SU-DHL-6 (cell line): ENCODE measurements at regions not wholly inside any gene's neighbourhood (a gene's known extent, or its start where the extent isn't known, plus 50 kb on each side); places are given as distances from the start of the nearest gene placed in this dataset.

Experiments used
- EZH2phosphoT487 ChIP-seq: fragments of 200-600 bp; sonication (generic), shearing (Covaris generic); conservative IDR thresholded peaks from 2 replicates; pipeline ENCODE4 v1.6.1; 2018; ENCODE audit warnings: mild to moderate bottlenecking, antibody characterized with exemption, low read length, moderate library complexity, mixed read lengths
- TF ChIP-seq, protein P1 (sequence below): fragments of 200-600 bp; sonication (generic); IDR thresholded peaks from one replicate; pipeline ENCODE4 v1.5.1; 2017; ENCODE audit warnings: antibody characterized with exemption, mild to moderate bottlenecking, low read length, moderate library complexity; ENCODE audit not compliant: insufficient read depth, poor library complexity, severe bottlenecking

- TF ChIP-seq, protein P1, sequence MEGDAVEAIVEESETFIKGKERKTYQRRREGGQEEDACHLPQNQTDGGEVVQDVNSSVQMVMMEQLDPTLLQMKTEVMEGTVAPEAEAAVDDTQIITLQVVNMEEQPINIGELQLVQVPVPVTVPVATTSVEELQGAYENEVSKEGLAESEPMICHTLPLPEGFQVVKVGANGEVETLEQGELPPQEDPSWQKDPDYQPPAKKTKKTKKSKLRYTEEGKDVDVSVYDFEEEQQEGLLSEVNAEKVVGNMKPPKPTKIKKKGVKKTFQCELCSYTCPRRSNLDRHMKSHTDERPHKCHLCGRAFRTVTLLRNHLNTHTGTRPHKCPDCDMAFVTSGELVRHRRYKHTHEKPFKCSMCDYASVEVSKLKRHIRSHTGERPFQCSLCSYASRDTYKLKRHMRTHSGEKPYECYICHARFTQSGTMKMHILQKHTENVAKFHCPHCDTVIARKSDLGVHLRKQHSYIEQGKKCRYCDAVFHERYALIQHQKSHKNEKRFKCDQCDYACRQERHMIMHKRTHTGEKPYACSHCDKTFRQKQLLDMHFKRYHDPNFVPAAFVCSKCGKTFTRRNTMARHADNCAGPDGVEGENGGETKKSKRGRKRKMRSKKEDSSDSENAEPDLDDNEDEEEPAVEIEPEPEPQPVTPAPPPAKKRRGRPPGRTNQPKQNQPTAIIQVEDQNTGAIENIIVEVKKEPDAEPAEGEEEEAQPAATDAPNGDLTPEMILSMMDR = no peak
- no peak for TF ChIP-seq EZH2phosphoT487
These were observed 90.4 kb downstream of the HHIPL2 start for GRCh38 chr1:222457513-222457912.
